SU-DHL-6 (cell line): ENCODE measurements at regions not wholly inside any gene's neighbourhood (a gene's known extent, or its start where the extent isn't known, plus 50 kb on each side); places are given as distances from the start of the nearest gene placed in this dataset.

Source experiments
- H2AFZ ChIP-seq: fragments of 200-600 bp; sonication (generic); 2 replicates; pipeline ENCODE4 v1.6.1; 2014; ENCODE audit warnings: low read depth, mild to moderate bottlenecking, moderate library complexity, mixed read lengths, antibody characterized with exemption, low read length; ENCODE audit not compliant: severe bottlenecking
- H3F3A ChIP-seq: fragments of 200-600 bp; shearing (Covaris generic); 2 replicates; pipeline ENCODE4 v1.6.0; 2016; ENCODE audit warnings: antibody characterized with exemption, mild to moderate bottlenecking; ENCODE audit not compliant: insufficient read depth
- H3K27ac ChIP-seq: fragments of 200-600 bp; sonication (generic); 2 replicates; pipeline ENCODE4 v1.5.1; 2016; ENCODE audit warnings: low read depth, mild to moderate bottlenecking, low read length, moderate library complexity, mixed read lengths
- H3K27me3 ChIP-seq: fragments of 200-600 bp; sonication (generic), shearing (Covaris generic); 2 replicates; pipeline ENCODE4 v1.6.0; 2014; ENCODE audit warnings: mild to moderate bottlenecking, low read length
- H3K36me3 ChIP-seq: fragments of 200-600 bp; sonication (generic); 2 replicates; pipeline ENCODE4 v1.6.1; 2014; ENCODE audit warnings: mild to moderate bottlenecking, low read length, mixed read lengths
- H3K4me2 ChIP-seq: fragments of 300-600, 200-600 bp; shearing (Covaris generic), sonication (generic); 2 replicates; pipeline ENCODE4 v1.6.0; 2014; ENCODE audit warnings: low read length, low read depth, mild to moderate bottlenecking; ENCODE audit not compliant: poor library complexity, severe bottlenecking
- H3K4me3 ChIP-seq: fragments of 200-600 bp; sonication (generic); 2 replicates; pipeline ENCODE4 v1.5.1; 2014; ENCODE audit warnings: antibody characterized with exemption, low read length, mild to moderate bottlenecking, mixed read lengths; ENCODE audit not compliant: insufficient read depth, poor library complexity, severe bottlenecking
- H3K79me2 ChIP-seq: fragments of 200-600 bp; sonication (generic); 2 replicates; pipeline ENCODE4 v1.6.1; 2014; ENCODE audit warnings: mild to moderate bottlenecking, low read length, moderate library complexity; ENCODE audit not compliant: insufficient read depth
- H3K9ac ChIP-seq: fragments of 200-600 bp; sonication (generic); 2 replicates; pipeline ENCODE4 v1.7.0; 2014; ENCODE audit warnings: mild to moderate bottlenecking, low read length
- H3K9me2 ChIP-seq: fragments of 200-600 bp; sonication (generic); replicated peaks from 2 replicates; pipeline ENCODE4 v1.6.1; 2014; ENCODE audit warnings: low read length; ENCODE audit not compliant: insufficient read depth
- H3K9me3 ChIP-seq: fragments of 200-600 bp; sonication (generic); 2 replicates; pipeline ENCODE4 v1.6.1; 2014; ENCODE audit warnings: low read length, mixed read lengths; ENCODE audit not compliant: insufficient read depth
- H4K20me1 ChIP-seq: fragments of 200-600 bp; sonication (generic); 2 replicates; pipeline ENCODE4 v1.6.1; 2014; ENCODE audit warnings: low read depth, mild to moderate bottlenecking, antibody characterized with exemption, low read length, moderate library complexity, mixed read lengths
- EZH2phosphoT487 ChIP-seq: fragments of 200-600 bp; sonication (generic), shearing (Covaris generic); conservative IDR thresholded peaks from 2 replicates; pipeline ENCODE4 v1.6.1; 2018; ENCODE audit warnings: mild to moderate bottlenecking, antibody characterized with exemption, low read length, moderate library complexity, mixed read lengths
- TF ChIP-seq, protein P1 (sequence below): fragments of 200-600 bp; sonication (generic); IDR thresholded peaks from one replicate; pipeline ENCODE4 v1.5.1; 2017; ENCODE audit warnings: antibody characterized with exemption, mild to moderate bottlenecking, low read length, moderate library complexity; ENCODE audit not compliant: insufficient read depth, poor library complexity, severe bottlenecking

DNA sequence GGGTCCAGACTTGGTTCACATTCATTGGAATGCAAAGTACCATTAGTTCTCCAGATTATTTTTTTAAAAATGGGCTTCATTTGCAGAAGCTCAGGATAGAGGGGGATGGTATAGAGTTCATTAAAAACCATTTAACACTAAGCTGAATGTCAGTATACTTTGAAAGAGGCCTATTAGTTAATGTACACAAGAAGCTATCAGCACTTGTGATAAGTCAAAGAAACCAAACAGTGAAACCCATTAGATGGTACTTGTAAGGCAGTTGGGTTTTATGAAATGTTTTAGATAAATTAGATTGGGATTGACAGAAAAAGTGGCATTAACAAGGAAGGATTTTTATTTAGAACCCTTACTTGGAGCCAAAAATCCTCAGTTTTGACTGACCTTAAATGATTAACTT is 229.2 kb upstream of the MPDZ start:
- Histone ChIP-seq H3K27ac (no peak overlapping the region), H3K9ac (no peak overlapping the region), H3K27me3 (no peaks in the 10 kb centered on the region), H3K9me2 (no peaks in the 10 kb centered on the region), H3K4me3 (no peak overlapping the region), H3K4me2 (no peak overlapping the region), H4K20me1 (no peaks in the 10 kb centered on the region), H3K79me2 (no peaks in the 10 kb centered on the region), H3K36me3 (no peaks in the 10 kb centered on the region), H2AFZ (no peak overlapping the region), H3F3A (no peaks in the 10 kb centered on the region), H3K9me3 (no peaks in the 10 kb centered on the region)
- no peak for TF ChIP-seq EZH2phosphoT487
- TF ChIP-seq, protein P1, sequence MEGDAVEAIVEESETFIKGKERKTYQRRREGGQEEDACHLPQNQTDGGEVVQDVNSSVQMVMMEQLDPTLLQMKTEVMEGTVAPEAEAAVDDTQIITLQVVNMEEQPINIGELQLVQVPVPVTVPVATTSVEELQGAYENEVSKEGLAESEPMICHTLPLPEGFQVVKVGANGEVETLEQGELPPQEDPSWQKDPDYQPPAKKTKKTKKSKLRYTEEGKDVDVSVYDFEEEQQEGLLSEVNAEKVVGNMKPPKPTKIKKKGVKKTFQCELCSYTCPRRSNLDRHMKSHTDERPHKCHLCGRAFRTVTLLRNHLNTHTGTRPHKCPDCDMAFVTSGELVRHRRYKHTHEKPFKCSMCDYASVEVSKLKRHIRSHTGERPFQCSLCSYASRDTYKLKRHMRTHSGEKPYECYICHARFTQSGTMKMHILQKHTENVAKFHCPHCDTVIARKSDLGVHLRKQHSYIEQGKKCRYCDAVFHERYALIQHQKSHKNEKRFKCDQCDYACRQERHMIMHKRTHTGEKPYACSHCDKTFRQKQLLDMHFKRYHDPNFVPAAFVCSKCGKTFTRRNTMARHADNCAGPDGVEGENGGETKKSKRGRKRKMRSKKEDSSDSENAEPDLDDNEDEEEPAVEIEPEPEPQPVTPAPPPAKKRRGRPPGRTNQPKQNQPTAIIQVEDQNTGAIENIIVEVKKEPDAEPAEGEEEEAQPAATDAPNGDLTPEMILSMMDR, result no peak

DNA sequence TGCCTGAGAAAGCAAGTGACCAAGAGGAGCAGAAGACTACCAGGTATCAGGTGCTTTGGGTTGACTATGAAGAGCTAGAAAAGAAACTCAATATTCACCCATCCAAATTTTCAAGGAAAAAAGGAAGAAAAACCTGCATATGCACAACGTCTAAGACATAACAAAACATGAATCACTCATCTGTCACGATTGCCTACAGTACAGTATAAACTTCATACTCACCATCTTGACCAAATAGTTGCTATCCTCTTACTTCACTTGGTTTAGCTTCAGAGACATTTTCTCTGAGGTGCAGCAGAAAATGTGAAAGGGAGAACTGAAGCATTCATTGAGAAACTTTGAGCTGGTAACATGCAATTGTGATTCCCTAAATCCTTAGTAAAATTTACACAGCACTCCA is 228.6 kb upstream of the MPDZ start:
- no peaks in the 10 kb centered on the region for H3K36me3 ChIP-seq

DNA sequence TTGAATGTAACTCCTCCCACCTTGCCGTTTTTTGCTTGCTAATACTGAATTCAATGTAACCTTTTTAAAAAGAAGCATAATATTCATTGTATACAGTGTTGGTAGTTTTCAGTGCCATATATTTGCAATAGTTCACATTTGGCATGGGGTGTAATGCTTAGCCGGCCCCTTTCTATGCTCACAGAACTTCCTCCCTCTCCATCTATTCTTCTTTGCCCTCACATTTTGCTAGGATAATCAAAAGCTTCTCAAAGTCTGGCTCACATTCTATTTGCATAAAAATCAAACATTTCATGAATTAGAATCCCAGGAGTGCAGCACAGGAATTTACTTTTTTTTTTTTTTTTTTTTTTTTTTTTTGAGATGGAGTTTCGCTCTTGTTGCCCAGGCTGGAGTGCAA is 226.3 kb upstream of the MPDZ start:
- no peaks in the 10 kb centered on the region for H4K20me1 ChIP-seq
- no peak overlapping the region for H2AFZ ChIP-seq
- no peak overlapping the region for H3K4me2 ChIP-seq
- no peak overlapping the region for H3K27ac ChIP-seq
- H3F3A ChIP-seq, result no peaks in the 10 kb centered on the region
- no peaks in the 10 kb centered on the region for H3K9me3 ChIP-seq
- no peaks in the 10 kb centered on the region for H3K36me3 ChIP-seq
- TF ChIP-seq EZH2phosphoT487, result no peak
- TF ChIP-seq, protein P1, result no peak
- H3K79me2 ChIP-seq, result no peaks in the 10 kb centered on the region
- H3K27me3 ChIP-seq, result no peaks in the 10 kb centered on the region
- no peak overlapping the region for H3K4me3 ChIP-seq
- H3K9me2 ChIP-seq, result no peaks in the 10 kb centered on the region
- H3K9ac ChIP-seq, result no peak overlapping the region

More for the DNA sequence above, 228.6 kb upstream of the MPDZ start:
- no peak for TF ChIP-seq EZH2phosphoT487
- TF ChIP-seq, protein P1, result no peak
- H3K27ac ChIP-seq, result no peak overlapping the region
- H3F3A ChIP-seq, result no peaks in the 10 kb centered on the region
- H3K4me3 ChIP-seq, result no peak overlapping the region
- H3K9ac ChIP-seq, result no peak overlapping the region
- no peaks in the 10 kb centered on the region for H3K9me2 ChIP-seq
- H3K27me3 ChIP-seq, result no peaks in the 10 kb centered on the region
- H3K4me2 ChIP-seq, result no peak overlapping the region
- H3K79me2 ChIP-seq, result no peaks in the 10 kb centered on the region
- no peak overlapping the region for H2AFZ ChIP-seq
- H3K9me3 ChIP-seq, result no peaks in the 10 kb centered on the region
- H4K20me1 ChIP-seq, result no peaks in the 10 kb centered on the region

DNA sequence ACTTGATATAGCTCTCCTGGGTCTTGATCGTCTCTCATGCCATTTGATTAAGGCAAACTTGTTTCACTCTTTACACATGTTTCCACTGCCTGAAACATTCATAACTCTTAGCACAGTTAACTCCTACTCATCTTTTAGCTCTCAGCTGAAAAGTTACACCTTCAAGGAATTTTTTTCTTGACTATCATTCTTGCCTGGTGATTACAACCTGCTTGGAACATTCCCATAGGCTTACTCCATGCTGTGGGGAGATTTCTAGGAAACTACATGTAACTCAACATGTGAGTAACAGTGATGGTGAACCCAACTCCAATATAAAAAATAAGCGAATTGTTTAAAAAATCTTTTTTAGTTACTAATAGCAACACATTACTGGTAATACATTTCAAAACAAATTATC is 224.1 kb upstream of the MPDZ start:
- H3K4me3 ChIP-seq, result no peak overlapping the region
- no peak overlapping the region for H3K9ac ChIP-seq
- no peak overlapping the region for H3K4me2 ChIP-seq
- no peaks in the 10 kb centered on the region for H3K9me2 ChIP-seq
- H4K20me1 ChIP-seq, result no peaks in the 10 kb centered on the region
- no peak overlapping the region for H2AFZ ChIP-seq
- no peaks in the 10 kb centered on the region for H3F3A ChIP-seq
- no peaks in the 10 kb centered on the region for H3K79me2 ChIP-seq
- H3K27me3 ChIP-seq, result no peaks in the 10 kb centered on the region
- H3K27ac ChIP-seq, result no peak overlapping the region
- no peaks in the 10 kb centered on the region for H3K36me3 ChIP-seq
- TF ChIP-seq, protein P1, result no peak
- H3K9me3 ChIP-seq, result no peaks in the 10 kb centered on the region
